ENCODE measurements at regions not wholly inside any gene's neighbourhood (a gene's known extent, or its start where the extent isn't known, plus 50 kb on each side); places are given as distances from the start of the nearest gene placed in this dataset.

DNA sequence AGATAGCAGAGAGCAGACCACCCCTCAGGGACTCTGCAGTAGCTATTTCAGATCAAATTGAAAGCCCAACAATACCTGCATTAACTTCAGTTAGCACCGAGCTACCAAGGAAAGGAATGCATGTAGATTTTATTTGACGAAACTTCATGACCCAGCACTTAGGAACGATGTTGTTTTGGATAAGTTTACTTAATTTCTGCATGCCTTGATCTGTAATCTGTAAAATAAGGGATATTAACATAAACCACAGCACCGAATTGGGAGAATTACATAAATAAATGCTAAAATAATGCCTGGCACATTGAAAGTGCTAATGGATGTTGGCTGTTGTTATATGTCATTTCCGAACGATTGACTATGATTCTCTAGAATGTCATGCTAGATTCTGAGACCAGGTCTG, 435.8 kb upstream of the CLINT1 start:
- no peak overlapping the region for H2AFZ ChIP-seq (ENCODE audit: low read length)
- H3K9me3 ChIP-seq (ENCODE audit: control insufficient read depth, insufficient read depth, low read depth, low read length) = no peaks in the 10 kb centered on the region
- no peak for DNase-seq (ENCODE audit: low read depth in 2 of 2)
- H3K4me2 ChIP-seq (ENCODE audit: extremely low read depth, insufficient read depth, low read length) = no peak overlapping the region
- TF ChIP-seq EZH2 (IDR thresholded peaks at IDR 0.05; ENCODE audit: low read length, missing control alignments) = no peak
- TF ChIP-seq, protein P1, sequence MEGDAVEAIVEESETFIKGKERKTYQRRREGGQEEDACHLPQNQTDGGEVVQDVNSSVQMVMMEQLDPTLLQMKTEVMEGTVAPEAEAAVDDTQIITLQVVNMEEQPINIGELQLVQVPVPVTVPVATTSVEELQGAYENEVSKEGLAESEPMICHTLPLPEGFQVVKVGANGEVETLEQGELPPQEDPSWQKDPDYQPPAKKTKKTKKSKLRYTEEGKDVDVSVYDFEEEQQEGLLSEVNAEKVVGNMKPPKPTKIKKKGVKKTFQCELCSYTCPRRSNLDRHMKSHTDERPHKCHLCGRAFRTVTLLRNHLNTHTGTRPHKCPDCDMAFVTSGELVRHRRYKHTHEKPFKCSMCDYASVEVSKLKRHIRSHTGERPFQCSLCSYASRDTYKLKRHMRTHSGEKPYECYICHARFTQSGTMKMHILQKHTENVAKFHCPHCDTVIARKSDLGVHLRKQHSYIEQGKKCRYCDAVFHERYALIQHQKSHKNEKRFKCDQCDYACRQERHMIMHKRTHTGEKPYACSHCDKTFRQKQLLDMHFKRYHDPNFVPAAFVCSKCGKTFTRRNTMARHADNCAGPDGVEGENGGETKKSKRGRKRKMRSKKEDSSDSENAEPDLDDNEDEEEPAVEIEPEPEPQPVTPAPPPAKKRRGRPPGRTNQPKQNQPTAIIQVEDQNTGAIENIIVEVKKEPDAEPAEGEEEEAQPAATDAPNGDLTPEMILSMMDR (conservative IDR thresholded peaks at IDR 0.05 in 1 of 2, IDR thresholded peaks at IDR 0.05 in 1 of 2; ENCODE audit: low read depth in 1 of 2, low read length in 2 of 2) = no peak
- no peaks in the 10 kb centered on the region for H4K20me1 ChIP-seq (ENCODE audit: control insufficient read depth, extremely low read depth, insufficient read depth, low read length)
- H3K27ac ChIP-seq (ENCODE audit: insufficient read depth, low read length) = no peak overlapping the region
- no peaks in the 10 kb centered on the region for H3K36me3 ChIP-seq (ENCODE audit: control insufficient read depth, insufficient read depth, low read length)
- no peaks in the 10 kb centered on the region for H3K4me1 ChIP-seq (ENCODE audit: control insufficient read depth, extremely low read depth, insufficient read depth, low read length)
- no peak overlapping the region for H3K4me3 ChIP-seq (replicated peaks in 1 of 4; ENCODE audit: control extremely low read depth in 1 of 4, insufficient read depth in 1 of 4, low read depth in 3 of 4, low read length in 4 of 4)
- no peaks in the 10 kb centered on the region for H3K27me3 ChIP-seq (ENCODE audit: control insufficient read depth, insufficient read depth, low read length)
- no peak overlapping the region for H3K9ac ChIP-seq (ENCODE audit: insufficient read depth, low read length)
- H3K79me2 ChIP-seq (ENCODE audit: control insufficient read depth, insufficient read depth, low read length) = no peaks in the 10 kb centered on the region

DNA sequence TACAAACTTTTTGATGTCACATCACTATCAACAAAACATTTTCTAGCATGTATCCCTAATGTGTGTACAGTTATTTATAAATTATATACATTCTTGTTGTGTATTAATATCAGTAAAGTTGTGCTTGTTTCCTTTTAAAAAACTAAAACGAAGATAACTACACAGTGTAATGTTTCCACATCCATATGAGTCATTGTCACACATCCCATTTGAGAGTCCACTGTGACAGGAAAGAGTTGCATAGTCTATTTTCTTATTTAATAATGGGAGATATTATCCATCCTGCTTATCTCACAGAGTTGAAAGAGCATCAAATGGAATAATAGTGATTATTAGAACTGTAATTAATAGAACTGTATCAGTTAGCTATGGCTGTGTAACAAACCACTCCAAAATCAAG, 434.0 kb upstream of the CLINT1 start:
- Histone ChIP-seq H3K4me1 (ENCODE audit: control insufficient read depth, extremely low read depth, insufficient read depth, low read length) (no peaks in the 10 kb centered on the region), H3K27me3 (ENCODE audit: control insufficient read depth, insufficient read depth, low read length) (no peaks in the 10 kb centered on the region), H2AFZ (ENCODE audit: low read length) (no peak overlapping the region), H3K4me2 (ENCODE audit: extremely low read depth, insufficient read depth, low read length) (no peak overlapping the region), H3K9ac (ENCODE audit: insufficient read depth, low read length) (no peak overlapping the region), H3K36me3 (ENCODE audit: control insufficient read depth, insufficient read depth, low read length) (no peaks in the 10 kb centered on the region), H4K20me1 (ENCODE audit: control insufficient read depth, extremely low read depth, insufficient read depth, low read length) (no peaks in the 10 kb centered on the region), H3K4me3 (replicated peaks in 1 of 4; ENCODE audit: control extremely low read depth in 1 of 4, insufficient read depth in 1 of 4, low read depth in 3 of 4, low read length in 4 of 4) (no peak overlapping the region), H3K79me2 (ENCODE audit: control insufficient read depth, insufficient read depth, low read length) (no peaks in the 10 kb centered on the region), H3K27ac (ENCODE audit: insufficient read depth, low read length) (no peak overlapping the region), H3K9me3 (ENCODE audit: control insufficient read depth, insufficient read depth, low read depth, low read length) (no peaks in the 10 kb centered on the region)
- no peak for DNase-seq (ENCODE audit: low read depth in 2 of 2)
- TF ChIP-seq, protein P1 (conservative IDR thresholded peaks at IDR 0.05 in 1 of 2, IDR thresholded peaks at IDR 0.05 in 1 of 2; ENCODE audit: low read depth in 1 of 2, low read length in 2 of 2) = no peak
- no peak for TF ChIP-seq EZH2 (IDR thresholded peaks at IDR 0.05; ENCODE audit: low read length, missing control alignments)

DNA sequence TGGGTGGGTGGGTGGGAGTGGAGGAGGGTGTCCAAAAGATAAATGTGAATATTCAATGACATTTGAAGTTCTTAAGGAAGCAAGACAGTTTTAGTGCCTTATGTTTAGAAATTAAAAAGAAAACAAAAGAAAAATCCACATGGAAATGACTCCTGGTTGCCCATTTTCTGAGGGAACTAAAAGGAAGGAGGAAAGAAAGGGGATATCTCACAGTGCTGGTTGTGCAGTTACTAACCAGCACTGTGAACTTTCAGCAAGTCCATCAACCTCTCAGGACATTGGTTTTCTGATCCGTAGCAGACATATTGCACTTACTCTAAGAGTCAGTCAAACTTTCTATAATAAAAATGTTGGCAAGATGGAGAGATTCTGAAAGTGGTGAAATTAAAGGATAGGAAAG, 431.0 kb upstream of the CLINT1 start:
- no peaks in the 10 kb centered on the region for H3K36me3 ChIP-seq (ENCODE audit: control insufficient read depth, insufficient read depth, low read length)
- no peak overlapping the region for H3K27ac ChIP-seq (ENCODE audit: insufficient read depth, low read length)
- H3K4me1 ChIP-seq (ENCODE audit: control insufficient read depth, extremely low read depth, insufficient read depth, low read length) = no peaks in the 10 kb centered on the region
- no peak for DNase-seq (ENCODE audit: low read depth in 2 of 2)
- H3K27me3 ChIP-seq (ENCODE audit: control insufficient read depth, insufficient read depth, low read length) = no peaks in the 10 kb centered on the region
- TF ChIP-seq EZH2 (IDR thresholded peaks at IDR 0.05; ENCODE audit: low read length, missing control alignments) = no peak
- TF ChIP-seq, protein P1 (conservative IDR thresholded peaks at IDR 0.05 in 1 of 2, IDR thresholded peaks at IDR 0.05 in 1 of 2; ENCODE audit: low read depth in 1 of 2, low read length in 2 of 2) = no peak
- H3K4me2 ChIP-seq (ENCODE audit: extremely low read depth, insufficient read depth, low read length) = no peak overlapping the region
- H3K9ac ChIP-seq (ENCODE audit: insufficient read depth, low read length) = no peak overlapping the region
- H3K9me3 ChIP-seq (ENCODE audit: control insufficient read depth, insufficient read depth, low read depth, low read length) = no peaks in the 10 kb centered on the region
- no peaks in the 10 kb centered on the region for H3K79me2 ChIP-seq (ENCODE audit: control insufficient read depth, insufficient read depth, low read length)
- no peak overlapping the region for H3K4me3 ChIP-seq (replicated peaks in 1 of 4; ENCODE audit: control extremely low read depth in 1 of 4, insufficient read depth in 1 of 4, low read depth in 3 of 4, low read length in 4 of 4)
- H2AFZ ChIP-seq (ENCODE audit: low read length) = no peak overlapping the region
- no peaks in the 10 kb centered on the region for H4K20me1 ChIP-seq (ENCODE audit: control insufficient read depth, extremely low read depth, insufficient read depth, low read length)
